ENCODE measurements at regions not wholly inside any gene's neighbourhood (a gene's known extent, or its start where the extent isn't known, plus 50 kb on each side); places are given as distances from the start of the nearest gene placed in this dataset.

DNA sequence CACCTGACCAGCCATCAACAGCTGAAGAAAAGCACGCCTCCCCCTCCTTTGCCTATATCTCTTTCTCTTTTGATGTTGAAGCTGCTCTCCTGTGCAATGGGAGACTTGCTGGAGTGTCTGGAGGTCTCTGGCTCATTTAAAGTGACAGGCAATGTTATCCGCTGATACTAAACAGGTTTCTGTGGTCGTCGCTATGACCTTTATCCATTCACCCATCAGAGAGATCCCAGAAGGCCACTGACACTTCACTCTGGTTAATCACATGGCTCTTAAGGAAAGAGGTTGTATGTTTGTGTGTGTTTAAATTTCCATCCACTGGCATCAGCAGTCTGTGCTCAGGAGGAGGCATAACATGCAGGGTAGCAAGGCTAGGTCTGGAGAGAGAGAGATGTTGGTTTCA lies 277.3 kb downstream of the MTX2 start:
- DNase-seq = no peak

DNA sequence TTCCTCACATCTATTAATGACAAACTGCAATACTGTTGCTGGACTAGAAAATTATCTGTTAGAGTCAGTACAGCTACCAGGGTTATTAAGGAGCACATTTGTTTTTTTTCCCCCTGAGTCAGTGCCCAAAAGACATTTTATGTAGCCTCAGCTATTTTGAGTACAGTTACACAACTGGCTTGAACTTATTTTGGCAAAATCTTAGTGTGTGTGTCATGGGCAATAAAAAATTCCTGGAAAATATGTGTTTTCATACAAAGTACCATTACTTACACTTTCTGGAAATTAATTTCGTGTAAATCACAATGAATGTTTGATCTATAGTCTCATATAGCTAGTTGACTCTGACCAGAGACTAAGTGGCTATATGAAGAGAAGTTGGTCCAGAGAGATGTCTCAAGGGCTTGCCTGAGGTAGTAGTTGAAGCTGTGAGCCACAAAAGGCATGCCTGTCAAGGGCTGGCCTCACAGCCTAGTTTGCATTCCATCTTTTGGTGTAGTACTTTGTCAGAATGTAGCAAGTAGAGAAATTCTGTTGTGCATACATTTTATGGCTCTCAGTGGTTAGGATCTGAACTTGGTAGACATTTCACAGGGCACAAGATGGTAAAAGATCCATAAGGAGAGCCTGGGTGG lies 283.4 kb downstream of the MTX2 start:
- no peak for DNase-seq

DNA sequence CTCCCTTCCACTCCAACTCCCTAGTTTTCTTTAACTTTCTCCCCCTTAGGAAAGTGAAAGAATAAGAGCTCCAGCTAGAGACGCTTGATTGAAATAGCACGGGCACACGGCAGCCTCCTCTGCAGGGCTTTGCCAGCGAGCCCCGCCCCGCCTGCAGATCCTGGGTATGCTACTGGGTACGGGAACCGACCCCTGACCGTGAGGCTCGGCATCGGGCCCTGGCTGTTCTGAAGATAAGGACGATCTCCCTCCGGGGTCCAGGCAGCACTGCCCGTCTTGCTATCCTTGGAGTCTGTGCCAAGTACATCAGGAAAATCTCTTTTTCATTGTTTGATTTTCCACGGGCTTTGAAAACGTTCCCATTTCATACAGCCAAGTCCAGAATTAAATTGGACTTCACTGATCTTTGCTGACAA lies 284.5 kb downstream of the MTX2 start:
- no peak for DNase-seq

DNA sequence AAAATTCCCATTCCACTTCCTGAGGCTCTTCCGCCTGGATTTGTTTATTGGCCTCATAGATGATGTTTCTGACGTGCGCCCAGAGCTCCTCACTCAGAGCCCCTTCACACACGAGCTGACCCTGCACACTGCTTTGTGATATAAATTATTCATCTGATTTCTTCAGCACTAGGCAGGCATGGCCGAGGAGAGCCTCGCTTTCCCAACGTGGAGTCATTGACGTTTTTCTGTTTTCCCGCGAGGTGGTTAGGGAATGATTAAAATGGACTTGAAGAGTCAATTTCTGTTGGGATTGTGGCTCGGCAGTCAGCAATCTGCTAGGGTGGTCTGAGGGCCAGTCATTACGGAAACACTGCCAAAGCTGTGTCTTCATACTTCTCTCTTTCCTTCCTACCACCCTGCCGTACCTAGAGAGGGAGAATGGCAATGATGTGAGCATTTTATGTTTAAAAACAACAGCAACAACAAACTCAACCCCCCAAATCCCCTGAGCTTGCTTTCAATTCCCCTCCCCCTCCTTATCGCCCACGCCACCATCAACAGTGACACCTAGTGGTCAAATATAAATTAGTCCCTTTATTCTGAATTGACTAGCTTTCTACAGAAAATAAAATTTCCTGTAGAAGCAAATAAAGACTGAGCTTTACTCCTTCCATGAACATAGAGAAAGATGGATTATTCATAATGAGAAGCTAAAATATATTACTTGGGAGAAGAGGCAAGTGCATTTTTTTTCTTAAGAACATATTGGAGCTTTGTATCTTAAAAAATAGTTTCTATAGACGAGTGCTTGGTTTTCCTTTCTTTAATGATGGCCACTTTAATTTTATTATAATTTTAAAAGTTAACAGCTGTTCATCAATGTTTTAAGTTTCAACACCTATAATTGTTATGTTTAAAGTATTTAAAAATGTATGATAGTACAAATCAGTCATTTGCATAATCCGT lies 285.1 kb downstream of the MTX2 start:
- DNase-seq = no peak

DNA sequence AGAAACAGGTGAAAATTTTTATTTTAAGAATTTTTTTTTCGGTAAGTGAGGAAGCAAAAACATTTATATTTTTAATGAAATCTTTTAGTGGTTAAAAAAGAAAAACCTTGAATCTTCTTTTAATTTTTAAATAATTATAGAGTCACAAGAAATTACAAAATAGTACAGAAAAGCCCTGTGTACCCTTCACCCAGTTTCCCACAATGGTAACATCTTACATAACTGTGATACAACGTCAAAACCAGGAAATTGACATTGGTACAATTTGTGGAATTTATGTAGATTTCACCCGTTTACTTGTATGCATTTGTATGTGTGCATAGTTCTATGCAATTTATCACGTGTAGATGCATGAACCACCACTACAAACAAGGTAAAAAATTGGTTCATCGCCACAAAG lies 285.9 kb downstream of the MTX2 start:
- no peak for DNase-seq

DNA sequence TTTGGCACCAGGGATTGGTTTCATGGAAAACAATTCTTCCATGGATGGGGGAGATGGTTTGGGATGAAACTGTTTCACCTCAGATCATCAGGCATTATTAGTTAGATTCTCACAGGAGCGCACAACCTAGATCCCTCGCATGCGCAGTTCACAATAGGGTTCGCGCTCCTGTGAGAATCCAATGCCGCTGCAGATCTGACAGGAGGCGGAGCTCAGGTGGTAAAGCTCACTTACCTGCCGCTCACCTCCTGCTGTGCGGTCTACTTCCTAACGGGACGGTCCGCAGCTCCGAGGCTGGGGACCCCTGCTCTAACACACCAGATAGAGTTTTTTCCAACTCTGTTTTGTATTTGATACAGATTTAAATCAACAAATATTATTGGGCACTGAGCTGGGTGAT lies 286.5 kb downstream of the MTX2 start:
- no peak for DNase-seq

DNA sequence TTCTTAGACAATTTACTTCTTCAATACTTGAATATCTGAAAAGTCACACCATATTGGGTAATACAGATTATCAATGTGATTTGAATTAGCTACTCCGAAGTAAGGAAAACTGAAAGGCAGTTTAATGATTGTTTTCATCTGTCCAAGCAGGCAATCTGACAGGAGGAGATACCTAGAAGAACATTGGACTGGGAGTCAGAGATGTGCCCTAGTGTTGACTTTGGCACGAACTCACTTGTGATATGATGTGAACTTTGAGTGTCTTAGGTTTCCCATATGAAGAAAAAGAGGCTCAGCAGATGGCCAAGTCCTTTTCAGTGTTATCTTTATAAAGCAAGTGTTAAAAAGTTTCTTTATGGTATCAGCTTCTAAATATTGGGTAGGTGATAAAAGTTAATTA lies 287.1 kb downstream of the MTX2 start:
- DNase-seq = no peak

DNA sequence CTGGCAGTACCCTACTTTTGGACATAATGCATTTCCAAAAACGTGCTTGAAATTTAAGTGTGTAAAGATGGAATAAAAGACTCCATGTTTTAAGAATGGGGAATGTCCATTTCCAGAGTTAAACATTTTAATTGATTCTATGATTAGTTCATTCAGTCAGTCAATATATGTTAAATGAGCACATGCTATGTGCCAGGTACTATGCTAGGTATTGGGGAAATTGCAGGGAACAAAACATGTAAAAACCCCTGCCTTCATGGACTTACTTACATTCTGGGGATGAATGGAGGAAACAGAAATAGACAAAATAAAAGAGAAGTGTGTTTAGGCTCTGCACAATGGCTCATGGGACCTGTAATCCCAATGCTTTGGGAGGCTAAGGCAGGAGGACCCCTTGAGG lies 288.6 kb downstream of the MTX2 start:
- no peak for DNase-seq

DNA sequence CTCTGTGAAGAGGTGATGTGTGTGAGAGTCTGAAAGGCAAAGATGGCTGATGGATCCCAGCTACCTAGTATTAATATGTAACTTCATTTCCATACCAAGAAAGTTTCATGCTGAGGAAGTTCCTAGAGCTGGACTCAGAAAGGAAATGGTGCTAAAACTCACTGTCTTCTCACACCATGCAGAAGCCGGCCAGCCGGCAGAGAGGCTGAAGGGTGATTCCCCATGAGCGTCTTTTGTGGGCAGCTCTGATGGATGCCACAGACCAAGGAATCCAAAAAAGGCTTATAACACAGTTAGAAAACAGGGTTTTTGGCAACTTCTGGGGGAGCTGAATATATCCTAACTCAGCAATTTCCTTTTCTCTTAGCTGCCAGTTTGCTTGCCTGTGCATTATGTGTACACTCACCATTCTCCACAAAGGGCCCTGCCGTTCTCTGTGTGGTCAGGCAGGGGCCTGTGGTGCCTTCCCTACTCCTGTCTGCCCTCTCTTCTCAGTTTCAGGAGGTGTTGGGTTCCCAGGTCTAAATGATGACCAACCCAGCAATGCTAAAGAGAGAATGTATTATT lies 289.4 kb downstream of the MTX2 start:
- DNase-seq = no peak

DNA sequence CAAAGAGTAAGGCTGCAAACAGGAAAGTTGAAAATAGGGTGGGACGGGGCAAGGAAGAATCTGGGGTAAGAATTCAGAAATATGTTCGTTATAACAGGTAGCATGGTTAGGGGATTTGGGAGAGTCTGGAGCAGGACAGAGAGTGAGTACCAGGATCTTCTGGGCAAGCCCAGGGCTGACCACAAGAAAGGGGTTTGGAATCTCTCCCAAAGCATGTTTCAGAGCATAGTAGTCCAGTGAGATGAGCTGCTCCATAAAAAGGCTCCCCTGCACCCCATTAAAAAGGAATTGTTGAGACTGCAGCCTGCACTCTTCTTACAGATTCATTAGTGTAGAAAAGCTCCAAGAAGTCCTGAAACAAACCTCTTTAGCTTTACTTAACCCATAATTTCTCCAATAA lies 291.1 kb downstream of the MTX2 start:
- DNase-seq = no peak

DNA sequence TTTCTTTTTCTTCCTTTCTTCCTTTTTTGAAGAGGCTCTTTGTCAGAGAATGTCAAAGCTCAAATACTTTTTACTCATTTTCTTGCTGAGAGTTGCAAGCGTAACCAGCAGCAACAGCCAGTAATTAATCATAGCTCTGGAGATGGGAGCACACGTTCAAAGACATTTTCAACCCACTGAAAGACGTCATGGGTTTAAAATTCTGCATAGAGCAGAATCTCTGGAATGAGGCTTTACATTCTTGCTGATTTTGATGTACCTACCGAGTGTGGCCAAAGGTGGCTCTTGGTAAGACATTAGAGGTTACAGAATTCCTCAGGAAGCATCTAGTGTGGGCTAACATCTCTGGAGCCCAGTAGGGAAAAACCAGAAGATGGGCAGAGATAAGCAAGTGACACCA lies 292.5 kb downstream of the MTX2 start:
- DNase-seq = no peak

DNA sequence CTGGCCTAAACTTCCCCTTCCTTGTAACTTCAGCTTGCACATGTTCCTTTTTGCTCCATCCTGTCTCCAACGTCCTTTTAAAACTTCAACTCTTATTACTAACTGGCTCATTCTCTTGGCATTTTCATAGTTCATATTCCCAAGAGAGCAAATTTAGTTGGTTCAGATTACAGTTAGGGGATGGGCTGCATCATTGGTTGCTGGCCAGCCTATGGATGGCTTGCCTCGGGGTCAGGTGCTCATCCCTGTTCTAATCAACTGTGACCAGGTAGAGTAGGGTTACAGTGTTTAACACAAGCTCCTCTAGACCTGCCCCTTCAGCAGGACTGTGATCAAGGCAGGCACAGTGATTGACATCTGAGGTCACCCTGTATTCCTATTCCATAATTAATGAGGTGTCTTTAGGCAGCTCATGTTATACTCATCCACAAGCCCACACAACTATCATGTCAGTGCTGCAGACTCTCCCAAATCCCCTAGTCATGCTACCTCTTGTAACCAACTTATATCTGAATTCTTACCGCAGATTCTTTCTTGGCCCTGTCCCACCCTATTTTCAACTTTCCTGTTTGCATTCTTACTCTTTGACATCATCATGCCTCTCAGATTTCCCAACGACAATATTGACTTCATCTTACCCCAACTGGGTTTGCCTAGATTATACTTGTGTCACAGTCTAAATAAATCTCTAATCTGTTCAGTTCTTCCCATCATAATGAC lies 293.3 kb downstream of the MTX2 start:
- DNase-seq = no peak

DNA sequence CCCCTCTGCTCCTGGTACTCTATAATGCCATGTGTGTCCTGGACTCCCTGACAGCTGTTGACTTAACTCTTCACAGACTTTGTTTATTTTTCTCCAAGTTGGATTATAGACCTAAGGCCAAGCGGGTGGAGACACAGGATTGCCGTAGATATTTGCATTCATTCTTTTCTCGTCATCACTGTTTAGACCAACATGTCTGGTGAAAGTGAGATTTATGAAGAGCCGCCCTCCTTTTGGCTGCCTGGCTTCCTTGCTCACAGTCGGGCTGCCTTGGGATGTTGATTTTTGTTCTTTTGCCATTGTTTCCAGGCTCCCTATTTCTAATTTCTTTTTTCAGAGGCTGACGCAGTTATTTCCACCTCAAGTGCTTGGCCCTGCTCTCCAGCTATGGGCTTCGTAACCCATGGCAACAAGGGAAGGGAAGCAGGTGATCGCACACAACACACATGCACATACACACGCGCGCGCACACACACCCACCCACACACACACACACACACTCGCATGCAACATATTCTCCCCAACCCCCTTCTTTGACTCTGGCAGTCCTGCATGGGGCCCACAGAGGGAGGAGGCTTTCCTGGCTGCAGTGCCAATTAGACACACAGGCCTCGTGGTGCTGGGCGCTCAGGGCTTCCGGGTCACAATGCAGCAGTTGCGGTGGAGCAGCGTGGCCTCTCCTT lies 296.5 kb downstream of the MTX2 start:
- DNase-seq = no peak

DNA sequence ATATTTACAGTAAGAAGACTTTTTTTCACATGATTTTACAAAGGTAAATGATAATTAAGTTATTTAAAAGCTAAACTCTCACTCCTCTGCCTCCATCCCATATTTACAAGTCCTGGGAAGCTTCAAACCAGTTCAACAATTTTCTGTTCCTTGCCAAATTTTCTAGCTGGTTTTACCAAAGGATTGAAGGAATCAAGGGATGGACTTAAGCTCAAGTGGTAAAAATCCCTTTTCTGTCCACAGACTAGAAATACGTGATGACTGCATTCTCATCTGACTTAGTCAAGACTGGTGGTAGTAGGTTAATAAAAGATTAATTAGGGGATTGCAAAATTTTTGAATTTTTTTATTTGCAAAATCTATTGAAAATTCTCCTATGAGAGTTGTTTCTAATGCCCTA lies 297.3 kb downstream of the MTX2 start:
- no peak for DNase-seq

DNA sequence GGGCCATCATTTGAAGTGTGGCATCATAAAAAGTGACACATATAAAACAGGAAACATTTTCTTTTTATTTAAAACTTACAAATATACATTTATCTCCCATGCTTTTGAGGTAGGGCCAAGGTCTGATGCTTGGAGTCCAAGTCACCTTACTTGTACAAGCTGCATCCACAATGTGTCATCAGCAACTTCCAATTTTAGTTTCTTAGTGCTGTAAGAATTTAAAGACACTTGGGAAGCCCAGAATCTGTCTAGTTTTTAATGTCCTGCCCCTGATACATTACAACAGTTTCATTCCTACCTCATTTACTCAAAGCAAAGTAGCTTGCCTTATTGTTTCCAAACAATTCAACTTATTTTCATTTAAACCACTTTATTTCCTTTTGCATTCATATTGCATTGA lies 297.7 kb downstream of the MTX2 start:
- DNase-seq = no peak

DNA sequence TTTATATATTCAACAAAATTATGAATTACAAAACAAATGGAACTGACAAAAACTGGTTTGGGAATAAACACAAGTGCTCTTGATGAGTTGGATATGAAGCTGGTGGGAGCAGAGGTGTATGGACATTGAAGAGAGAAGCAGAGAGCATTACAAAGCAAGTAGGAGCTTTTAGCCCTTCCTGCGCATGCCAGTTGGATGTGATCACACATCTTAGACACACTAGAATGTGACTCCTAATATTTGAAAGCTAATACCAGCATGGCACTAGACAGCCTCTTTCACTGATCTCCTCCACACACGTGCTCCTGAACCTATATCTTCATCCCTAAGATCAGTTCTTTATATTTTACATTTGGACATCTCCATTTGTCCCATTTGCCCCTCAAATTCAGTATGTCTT lies 298.1 kb downstream of the MTX2 start:
- DNase-seq = no peak

DNA sequence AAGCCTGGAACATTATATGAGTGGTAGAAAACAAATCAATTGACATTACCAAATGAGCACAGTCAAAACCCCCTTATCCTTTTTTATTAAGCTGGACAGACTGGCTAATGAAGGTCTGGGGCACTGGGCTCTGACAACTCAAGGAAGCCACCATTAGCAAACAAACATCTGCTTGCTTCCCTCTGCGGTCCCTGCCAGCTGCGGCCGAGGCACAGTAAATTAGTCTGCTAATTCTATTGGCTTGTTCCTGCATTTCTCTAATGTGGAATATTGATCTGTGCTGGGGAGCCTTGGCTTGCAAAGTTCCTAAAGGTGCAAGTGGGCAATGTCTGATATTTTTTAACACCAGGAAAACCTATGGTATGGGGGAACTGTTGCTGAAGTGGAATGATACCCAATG lies 300.3 kb downstream of the MTX2 start:
- no peak for DNase-seq

DNA sequence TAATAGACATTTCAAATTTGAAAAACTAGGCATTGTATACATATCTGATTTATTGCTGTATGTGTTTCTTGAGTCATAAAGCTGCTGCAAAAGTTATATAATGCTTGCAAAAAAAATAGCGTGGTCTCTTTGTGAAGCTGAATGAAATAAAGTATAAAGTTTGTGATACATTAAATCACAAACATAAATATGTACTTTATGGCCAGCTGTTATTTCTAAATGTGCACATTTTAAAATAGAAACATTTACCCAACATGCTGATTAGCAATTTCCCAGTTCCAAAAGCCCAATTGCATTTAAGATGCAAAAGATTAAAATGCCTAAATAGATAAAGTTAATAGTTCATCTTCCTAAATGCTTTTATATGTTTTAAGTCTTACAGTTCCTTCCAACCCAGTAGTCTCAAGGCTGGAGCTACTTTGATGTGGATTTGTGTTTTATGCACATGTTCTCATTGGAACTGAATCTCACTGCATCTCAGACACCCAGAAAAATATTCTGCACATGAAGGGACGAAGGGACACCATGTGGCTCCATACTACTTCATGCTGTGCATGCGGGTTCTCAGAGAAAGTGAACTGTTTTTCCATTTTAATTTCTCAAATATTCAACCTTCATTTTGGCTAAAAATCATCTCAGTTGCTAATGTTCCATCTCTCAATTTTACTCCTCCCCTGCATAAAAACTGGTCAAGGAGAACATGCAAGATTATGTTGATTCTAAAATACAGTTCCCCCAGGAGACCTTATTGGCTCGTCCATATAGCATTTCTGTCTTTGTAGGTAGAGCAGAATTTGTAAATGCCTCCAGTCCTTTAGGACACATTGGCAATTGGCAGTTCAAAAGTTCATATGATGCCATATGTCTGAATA lies 304.6 kb downstream of the MTX2 start:
- DNase-seq = no peak

DNA sequence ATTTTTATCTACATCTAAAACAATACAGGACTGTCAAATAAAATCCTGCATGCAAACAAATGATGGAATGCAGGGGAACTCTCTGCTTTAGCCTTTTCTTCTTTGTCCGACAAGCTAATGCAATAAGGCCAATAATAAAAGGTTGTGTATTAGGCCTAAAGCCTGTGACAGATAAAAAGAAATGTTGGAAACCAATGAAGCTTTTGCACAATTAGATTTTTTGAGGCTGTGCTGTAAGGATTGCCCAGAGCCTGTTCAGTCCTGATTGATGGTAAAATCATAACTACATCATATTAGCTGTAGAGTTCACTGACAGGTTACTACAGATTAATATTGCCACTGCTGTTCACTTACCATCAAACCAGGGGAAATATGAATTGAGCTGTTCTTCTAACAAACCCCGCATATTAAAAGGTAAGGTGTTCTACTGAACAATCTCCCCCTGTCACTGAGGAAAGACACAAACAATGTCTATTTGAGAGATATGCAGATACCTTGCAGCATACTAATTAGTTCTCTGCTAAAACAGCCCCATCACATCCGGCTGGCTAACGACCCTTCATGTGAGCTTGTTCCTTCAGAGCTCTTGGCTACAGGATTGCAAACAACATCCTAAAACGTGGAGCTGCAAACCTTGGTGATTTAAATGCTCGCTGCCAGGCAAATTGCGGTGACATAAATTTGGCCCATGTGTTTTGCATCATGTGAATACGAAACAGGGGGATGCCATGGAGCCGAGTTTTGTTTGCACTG lies 305.4 kb downstream of the MTX2 start:
- DNase-seq = no peak

DNA sequence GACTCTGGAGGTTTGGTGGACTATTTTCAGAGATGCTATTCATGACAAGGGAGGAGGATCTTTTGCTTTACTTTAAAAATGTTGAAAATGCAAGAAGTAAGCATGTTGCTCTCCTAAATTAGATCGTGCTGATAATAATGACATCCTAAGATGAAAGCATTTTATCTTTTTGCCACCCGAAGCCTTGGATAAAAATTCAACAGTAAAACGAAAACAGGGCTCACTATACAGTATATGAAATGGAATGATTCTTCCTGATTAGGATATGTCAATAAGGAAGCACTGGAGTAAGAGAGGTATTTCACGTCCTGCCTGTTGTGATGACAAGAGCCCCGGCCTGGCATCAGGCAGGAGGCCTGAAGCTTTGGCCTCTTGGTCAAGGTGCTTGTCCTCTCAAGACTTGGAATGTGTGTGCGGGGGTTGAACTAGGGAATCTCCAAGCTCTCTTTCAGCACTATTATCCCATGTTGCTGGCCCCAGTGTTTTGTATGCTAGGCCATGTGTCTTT lies 306.0 kb downstream of the MTX2 start:
- DNase-seq = no peak

DNA sequence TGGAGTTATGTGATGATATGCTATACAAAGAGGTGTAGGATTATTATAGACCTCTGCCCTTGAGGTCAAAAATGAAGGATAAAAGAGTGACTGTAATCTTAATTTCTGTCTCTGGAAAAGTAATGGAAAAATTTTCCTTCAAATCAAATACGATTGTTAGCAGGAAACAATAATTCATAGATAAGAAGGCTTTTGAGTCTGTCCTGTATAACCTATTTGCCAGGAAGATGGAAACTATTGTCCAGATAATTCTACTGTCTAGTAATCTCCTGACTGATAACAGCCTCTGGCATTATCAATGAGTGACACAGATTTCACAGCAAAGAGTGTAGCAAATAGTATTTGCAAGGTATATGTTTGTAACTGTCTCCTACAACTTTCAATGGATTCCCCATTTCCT lies 307.8 kb downstream of the MTX2 start:
- DNase-seq = no peak
